NCI-H446 (cell line): ENCODE measurements at regions not wholly inside any gene's neighbourhood (a gene's known extent, or its start where the extent isn't known, plus 50 kb on each side); places are given as distances from the start of the nearest gene placed in this dataset.

Experiments used
- DNase-seq, 2 experiments: peaks; one replicate each; lab custom pipeline; 2025; lab: John Stamatoyannopoulos, UW

DNA sequence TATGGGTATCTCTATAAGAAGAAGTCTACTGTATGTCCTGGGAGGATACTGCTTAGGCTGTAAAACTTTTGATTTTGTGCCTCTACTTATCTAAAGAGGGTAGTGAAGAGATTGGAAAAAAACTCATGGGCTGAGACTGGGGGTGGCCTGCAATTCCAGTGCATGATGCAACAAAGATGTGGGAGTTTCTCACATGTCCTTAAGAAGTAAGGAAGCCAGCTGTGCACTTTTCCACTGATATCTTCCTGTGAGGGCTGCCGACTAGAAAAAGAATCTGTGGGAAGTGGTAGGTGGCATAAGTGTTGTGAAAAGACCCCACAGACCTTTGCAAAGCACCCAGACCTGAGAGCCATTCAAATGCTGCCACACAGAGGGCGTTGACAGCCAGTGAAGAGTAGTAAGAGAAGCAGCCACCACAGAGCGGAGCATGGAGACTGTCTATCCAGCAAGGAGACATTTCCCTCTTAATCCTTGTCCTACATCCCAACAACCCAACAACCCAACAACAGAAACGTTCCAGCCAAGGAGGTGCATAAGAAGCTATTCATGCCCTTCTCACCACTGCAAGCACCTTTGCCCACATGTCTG, 65.1 kb downstream of the PFDN4 start:
- no peak for DNase-seq

DNA sequence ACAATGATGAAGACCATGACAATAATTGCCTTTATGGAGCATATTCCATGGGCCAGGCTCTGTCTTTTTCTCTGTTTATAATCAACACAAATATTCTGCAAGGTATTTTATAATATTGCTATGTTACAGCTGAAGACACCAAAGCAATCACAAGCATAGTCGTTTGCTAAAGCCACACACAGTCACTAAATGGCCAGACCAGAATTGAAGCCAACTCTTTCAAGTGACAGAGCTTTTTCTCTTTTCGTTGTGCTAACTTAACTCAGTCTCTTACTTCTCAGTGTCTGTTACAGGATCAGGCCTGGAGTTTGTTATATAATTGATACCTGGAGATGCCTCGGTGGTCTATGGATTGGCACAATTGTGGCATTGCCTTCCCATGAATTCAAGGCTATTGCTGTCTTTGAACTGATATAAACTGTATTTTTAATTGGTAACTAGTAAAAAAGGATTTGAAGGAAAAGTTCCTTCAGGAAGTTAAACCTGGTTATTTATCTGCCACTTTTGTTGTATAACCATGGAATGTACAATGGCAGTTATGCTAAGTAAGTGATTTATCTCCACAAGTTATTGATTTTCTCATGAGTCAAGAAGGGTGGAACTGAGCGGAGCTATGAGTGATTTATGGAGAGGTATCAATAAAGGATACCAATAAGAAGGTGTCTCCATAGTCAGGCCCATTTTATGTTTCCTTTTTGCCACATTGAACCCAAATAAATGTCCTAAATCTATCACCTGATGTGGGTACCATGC, 67.6 kb downstream of the PFDN4 start:
- DNase-seq: no peak

DNA sequence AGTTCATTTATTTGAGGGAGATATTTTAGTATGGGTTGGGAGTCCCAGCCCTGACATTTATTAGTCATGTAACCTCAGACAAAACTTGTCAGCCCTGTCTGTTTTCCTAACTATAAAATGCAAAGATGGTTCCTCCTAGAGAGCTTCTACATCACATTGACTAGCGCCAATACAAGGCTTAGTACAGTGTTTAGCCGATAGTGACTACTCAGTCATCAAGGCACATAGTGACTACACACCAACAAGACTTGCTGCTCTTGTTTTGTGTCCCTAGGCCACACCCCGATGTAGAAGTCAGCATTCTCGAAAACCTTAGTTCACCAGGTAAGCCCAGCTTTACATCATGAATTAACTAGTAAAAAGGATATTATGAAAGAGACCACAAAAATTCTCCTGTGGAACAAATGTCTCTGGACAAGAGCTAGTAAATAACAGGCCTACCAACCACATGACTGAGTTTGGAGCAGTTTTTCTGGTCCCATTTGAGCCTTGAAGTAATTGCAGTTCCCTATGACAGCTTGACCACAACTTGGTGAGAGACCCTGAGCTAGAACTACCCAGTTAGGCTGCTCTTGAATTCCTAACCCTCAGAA, 68.8 kb downstream of the PFDN4 start:
- no peak for DNase-seq

DNA sequence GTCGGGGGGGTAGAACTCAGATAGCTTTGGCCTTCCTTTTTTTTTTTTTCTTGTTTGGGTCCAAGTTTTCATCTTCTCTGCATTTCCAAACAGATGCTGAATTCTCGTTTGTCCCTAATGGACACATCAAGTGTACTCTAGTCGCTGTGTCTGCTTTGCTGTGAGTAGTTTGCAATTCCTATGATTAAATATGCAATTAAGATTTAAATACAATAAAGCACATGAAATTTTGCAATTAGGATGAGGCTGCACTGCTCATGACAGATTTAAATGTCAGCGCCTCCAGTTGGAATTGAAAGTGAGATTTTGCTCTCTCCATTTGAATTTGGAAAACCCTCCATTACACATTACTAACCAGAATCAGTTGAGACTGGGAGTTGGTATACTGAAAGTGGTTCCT, 70.4 kb downstream of the PFDN4 start:
- DNase-seq: no peak

DNA sequence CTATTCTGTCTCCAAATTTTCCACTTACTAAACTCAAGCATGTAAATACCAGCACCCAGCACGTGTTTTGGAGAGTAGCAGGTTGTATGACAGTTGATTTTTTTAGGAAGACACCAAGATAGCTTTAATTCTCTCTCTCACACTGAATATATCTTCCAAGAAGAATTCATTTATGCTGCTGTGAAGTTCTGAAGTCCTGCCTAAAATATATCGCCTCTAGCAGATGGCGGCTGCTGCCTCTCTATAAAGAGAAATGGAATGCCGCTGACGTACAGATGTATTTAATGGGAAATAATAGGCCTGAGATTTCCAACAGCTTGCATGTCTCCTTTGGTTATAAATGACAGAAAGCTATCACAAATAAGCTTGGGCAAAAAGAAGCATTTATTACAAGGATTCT, 74.7 kb downstream of the PFDN4 start:
- no peak for DNase-seq

DNA sequence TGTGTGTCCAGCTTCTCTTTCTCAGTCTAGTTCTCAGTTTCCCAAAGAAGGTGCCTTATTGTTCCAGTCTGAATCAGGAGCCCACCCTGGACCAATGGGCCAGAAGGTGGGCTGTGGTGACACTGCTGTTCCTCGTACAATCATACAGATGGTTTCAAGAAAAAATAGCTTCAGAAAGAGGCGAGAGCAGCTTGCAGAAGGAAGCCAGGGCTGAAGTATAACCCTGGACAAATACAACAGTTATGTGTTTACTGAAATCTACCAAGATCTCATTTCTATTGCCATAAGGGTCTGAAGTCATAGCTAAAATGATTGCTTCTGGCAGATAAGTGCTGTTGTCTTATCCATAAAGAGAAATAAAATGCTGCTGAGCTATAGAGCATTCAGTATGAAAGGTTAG, 75.4 kb downstream of the PFDN4 start:
- DNase-seq: no peak

DNA sequence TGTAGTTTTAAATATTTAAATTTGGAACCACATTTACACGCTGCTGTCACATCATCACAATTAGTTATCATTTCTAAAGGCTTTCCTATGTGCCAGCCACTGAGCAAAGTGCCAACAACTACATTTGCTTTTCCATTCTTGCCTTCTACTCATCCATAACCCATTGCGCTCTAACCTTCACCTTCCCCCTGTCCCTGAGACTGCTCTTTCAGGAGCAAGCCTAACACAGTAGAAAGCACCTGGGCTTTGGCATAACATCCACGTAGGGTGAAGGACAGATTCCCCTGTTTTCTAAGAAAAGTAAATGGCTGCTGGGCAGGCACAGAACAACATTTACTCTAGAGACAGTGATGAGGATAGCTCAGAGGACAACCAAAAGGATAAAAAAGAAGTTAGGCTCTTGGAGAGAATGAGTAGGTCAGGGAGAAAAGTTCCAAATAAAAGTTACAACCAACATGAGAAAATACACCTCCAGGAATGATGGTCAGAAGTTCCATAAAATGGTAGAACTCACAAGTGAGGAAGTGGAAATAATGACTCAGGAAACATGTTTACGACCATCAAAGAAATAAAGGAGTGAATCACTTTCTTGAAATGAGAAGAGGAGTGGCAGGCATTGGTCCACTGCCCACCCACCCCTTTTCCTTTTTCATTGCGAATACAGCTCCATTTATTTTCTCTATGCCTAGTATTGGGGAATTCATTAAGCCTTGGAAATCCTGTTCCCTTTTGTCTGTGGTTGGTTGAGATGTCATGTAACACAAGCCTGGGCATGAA, 77.2 kb downstream of the PFDN4 start:
- DNase-seq: no peak

DNA sequence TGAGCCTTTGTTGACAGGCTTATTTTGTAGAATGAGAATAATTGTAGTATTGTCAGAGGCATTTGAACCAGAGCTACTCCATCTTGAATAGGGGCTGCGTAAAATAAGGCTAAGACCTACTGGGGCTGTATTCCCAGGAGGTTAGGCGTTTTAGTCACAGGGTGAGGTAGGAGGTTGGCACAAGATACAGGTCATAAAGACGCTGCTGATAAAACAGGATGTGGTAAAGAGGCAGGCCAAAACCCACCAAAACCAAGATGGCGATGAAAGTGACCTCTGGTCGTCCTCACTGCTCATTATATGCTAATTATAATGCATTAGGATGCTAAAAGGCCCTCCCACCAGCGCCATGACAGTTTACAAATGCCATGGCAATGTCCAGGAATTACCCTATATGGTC, 82.7 kb downstream of the PFDN4 start:
- DNase-seq: no peak

DNA sequence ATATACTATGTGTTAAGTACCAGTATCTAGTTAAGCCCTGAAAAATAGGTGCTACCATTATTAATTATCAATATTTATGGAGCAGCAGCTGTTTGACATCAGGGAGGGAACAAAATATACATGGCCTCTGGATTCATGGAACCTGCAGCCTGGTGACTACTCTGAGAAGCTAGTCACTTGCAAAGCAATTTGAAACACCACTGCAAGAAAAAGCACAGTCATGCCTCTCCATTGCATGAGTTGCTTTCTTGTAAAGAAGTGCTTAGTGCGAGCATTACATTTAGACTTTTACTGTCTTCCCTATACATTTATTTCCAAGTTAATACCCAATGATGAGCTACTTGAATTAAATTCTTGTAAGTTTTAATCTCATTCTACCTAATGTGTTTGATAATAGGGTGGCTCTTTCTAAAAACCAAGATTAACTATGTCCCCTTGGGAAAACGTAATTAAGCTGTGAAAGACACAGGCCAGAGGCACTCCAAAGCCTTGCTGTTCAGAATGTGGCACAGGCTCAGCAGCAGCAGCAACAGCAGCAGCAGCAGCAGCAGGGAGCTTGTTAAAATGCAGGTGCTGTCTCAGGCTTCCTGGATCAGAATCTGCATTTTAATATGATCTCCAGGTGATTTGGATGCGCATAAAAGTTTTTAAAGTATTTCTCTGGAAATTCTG, 83.6 kb downstream of the PFDN4 start:
- DNase-seq: no peak

DNA sequence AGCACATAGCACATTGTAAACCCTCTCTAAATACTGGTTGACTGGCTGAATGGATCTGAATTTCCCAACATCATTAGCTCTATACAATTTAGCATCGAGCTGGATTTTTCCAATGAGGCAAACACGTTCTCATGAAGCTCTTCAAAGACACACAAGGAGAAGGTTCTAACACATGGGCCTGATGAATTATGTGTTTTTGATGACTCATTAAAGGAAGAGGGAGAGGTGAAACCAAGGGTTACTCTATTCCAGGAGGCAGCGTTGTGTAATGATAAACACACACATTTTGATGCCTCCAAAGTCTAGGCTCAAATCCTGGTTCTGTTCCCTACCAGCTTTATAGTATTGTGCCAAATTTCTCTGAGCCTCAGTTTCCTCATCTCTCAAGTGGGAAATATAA, 84.3 kb downstream of the PFDN4 start:
- DNase-seq: no peak

DNA sequence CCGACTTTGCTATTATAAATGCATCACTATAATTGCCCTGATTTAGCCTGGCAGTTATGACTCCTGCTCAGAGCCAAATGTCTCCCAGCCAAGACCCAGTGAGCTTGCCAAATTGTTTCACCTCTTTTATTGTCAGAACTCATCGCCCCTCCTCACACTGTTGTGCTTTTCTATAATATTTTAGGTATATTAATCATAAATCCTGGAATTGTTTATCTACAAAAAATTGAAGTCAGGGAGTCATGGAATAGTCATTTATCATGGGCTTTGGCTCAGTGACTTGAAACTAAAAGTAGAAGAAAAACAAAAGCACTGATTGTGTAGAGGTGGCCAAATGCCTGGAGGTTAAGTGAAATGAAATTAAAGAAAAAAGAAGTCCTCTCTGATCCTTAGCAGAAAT, 85.6 kb downstream of the PFDN4 start:
- DNase-seq: peak; percentile 3 to 5

DNA sequence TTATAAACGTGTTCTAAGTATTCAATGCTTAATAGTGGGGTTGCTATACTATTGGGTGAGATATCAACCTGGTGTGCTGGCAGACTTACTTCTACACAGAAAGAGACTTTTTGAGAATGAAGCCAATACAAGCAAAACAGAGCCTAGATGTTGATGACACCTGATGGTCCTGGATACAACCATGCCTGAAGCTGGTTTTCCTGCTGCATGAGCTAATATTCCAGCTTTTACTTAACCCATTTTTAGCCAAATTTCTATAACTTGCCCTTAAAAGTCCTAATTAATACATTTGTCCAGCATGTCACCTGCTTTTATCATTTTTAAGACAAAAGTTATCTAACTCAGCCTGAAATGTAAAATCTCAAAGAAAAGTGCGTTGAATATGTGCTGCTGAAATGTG, 86.2 kb downstream of the PFDN4 start:
- no peak for DNase-seq

DNA sequence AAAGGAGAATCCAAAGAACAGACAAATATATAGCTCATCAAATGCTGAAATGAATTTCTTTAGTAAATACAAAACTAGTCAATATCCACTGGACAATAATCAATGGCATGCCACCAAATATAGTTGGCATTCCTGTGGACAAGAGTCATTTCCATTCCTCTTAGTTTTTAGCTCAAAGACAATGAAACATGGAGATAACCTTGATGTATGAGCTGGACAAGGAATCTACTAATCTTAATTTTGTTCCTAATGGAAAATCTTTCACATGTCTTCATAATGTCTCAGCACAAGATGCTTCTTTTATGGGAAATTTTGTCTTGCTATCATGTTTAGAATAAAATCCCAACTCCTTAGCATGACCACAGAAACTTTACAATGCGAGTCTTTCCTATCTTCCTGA, 87.8 kb downstream of the PFDN4 start:
- DNase-seq: no peak

DNA sequence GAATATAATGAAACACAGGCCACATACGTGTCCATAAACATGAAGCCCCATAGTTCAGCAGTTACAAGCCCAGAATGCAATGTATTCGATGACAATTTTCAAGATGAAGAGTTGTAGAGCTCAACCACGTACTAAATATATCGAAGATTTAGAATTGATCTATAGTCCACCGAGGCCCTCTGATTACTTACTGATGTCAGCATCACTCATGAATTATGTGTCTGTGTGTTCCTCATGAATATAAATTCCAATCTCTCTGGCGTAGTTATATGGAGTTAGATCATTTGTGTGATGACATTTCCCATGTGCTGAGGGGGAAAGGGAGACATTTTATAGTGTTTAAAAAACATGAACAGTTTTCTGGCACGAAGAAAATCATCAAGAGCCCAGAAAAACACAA, 97.5 kb downstream of the PFDN4 start:
- DNase-seq: no peak

DNA sequence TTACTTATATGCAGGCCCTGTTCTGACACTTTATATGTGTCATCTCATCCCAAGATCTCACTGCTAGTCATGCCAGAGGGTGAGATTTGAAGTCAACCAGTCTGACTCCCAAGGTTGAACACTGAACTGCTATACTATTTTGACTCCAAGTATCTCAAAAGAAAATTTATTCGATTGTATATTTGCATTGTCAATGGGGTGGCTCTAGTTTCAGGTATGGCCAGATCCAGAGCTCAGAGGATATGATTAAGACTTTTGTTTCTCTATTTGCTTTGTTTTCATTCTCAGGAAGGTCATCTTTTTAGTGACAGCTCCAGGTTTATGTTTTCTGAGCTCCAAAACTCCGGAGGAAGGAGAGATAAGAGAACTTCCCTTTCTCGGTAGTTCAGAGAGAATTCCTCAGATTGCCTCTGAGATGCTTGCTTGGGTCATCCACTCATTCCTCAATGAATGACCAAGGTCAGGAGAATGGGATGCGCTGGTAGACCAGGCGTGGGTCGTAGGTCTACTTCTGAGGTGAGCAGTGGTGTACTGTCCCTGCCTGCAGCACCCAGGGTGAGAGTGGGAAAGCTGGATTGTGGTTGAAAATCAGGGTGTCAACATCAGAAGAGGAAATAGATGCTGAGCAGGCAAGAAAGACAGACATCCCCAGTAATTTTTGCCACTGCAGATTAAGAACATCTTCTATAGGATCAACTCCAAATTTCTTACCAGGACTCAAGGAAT, 99.3 kb downstream of the PFDN4 start:
- DNase-seq: no peak

DNA sequence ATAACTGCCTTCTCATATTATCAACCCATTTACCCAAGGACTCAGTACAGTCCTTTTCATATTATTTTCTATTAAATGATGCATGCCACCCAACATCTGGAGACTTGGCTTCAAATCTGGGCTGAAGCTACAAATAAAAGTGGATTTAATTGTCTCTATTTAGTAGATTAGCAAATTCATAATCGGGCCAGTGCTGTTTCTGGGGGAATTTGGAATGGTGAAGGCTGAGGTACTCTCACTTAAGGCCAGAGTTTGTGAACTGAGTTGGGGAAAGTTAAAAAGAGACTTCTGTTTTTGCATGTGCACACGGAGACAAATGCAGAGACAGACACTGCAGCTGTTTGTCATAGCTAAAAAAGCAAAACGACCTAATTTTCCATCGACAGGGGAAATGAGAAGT, 100.9 kb downstream of the PFDN4 start:
- DNase-seq: no peak

DNA sequence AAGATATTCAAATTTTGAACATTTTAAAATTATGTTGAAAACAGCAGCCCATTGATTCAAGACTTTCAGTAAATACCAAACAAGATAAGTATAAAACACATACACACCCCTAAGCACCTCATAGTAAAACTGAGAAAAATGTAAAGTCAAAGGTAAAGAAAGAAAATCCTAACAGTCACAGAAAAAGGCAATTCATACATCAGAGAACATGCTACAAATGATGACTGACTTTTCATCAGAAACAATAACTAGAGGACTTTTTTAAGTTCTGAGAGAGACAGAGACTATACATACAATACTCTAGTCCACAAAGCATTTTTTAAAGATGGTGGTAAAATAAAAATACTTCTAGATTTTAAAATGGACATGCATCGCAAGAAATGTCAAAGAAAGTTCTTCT, 111.0 kb downstream of the PFDN4 start:
- no peak for DNase-seq

DNA sequence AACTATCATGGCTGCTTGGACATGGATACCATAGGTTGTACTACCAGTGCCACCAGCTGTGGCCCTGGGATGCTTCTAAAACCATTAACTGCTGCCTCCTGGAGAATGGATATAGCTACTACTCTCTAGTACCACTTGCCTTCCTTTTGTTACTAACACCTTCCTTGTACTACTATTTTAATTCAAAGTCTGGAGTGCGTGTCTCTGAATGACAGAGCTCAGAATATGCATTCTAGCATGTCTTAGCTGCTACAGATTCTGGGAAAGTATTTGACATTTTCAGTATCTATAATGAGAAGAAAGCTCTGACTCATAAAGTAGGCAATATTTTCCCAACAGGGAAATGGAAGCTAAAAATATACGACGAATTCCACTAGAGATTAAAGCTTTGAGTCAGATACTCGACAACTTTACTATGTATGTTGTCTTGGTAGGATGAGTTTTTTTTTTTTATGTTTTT, 112.3 kb downstream of the PFDN4 start:
- DNase-seq: no peak

DNA sequence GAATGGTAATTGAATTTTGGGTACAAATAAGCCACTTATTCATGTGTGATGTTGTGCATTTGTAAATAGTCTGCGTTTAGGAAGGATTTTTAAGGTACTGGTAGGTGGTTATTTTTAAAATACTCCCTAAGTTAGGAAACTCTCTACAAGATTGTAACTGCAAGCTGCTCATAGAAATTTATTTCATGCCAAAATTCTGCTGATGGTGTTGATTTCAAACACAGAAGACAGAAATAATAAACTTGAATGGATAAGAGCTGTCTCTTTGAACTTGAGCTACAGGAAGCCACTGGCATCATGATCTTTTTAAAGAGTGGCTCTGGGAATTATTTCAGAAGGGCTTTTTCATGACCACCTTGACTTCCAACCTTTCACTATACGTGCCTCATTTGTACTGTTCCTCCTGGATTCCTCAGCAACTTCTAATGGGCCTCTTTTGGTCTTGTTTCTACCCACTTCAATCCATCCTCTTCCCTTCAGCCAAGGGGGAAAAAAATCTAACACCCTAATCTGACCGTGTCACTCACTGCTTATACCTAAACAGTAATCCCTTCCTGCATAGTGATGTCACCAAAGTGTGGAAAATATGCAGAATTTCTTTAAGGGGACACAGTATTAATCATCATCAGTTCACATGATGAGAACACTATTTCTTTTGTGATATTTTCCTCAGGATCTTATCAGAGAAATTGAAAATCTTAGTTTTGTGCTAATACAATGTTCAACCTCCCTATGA, 113.6 kb downstream of the PFDN4 start:
- DNase-seq: no peak

DNA sequence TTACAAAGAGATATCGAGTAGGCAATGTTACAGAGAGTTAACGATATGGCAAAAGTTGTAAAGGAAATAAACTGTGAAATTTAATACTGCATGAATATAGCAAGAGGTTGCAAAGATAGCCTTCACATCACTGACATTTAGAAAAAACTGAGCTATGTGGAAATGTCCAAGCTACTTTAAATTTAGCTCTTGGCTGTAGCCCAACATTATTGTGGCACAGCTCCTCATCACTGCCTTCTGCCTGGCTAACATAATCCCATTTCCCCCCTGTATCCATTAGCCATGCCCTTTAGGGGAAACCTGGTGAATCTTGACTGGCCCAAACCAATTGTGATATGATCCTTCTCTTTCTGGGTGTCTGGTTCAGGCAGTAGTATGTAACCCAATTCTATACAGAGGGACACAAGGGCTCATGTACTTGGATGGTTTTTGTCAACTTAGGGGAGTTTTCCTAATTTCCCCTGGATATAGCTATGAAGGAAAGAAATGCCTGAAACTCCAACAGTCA, 115.4 kb downstream of the PFDN4 start:
- no peak for DNase-seq

DNA sequence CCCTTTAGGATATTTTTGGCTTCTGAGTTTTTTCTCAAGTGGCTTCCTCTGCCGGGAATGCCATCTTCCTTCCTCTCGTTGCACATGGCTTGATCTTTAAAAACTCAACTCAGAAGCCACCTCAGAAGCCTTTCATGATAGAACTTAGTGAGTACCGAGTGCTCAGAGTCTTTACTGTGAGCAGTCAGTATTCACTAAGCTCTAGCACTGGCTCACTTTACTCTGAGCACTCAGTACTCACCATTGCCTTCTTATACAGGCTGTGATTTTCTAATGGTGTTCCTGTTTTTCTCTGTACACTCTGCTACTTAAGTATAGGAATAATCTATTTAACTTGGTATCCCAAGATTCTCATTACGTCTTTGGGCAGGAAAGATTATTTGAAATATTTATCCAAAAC, 116.2 kb downstream of the PFDN4 start:
- DNase-seq: no peak
